ENCODE measurements at regions not wholly inside any gene's neighbourhood (a gene's known extent, or its start where the extent isn't known, plus 50 kb on each side); places are given as distances from the start of the nearest gene placed in this dataset.

- no peak for TF ChIP-seq USF2 (CRISPR knock-in tag; IDR thresholded peaks at IDR 0.05)
- TF ChIP-seq CTCF (IDR thresholded peaks at IDR 0.05): no peak
- TF ChIP-seq ETV6 (CRISPR knock-in tag; IDR thresholded peaks at IDR 0.05): no peak
- TF ChIP-seq PREB (CRISPR knock-in tag; IDR thresholded peaks at IDR 0.05; ENCODE audit: borderline replicate concordance): no peak
- TF ChIP-seq ZNF512 (CRISPR knock-in tag; IDR thresholded peaks at IDR 0.05; ENCODE audit: borderline replicate concordance): no peak
- no peak for TF ChIP-seq HMGXB4 (CRISPR knock-in tag; IDR thresholded peaks at IDR 0.05)
Measured at GRCh38 chr16:87180069-87180468, 137.1 kb downstream of the C16orf95 start.
